ENCODE measurements at regions not wholly inside any gene's neighbourhood (a gene's known extent, or its start where the extent isn't known, plus 50 kb on each side); places are given as distances from the start of the nearest gene placed in this dataset.

DNA sequence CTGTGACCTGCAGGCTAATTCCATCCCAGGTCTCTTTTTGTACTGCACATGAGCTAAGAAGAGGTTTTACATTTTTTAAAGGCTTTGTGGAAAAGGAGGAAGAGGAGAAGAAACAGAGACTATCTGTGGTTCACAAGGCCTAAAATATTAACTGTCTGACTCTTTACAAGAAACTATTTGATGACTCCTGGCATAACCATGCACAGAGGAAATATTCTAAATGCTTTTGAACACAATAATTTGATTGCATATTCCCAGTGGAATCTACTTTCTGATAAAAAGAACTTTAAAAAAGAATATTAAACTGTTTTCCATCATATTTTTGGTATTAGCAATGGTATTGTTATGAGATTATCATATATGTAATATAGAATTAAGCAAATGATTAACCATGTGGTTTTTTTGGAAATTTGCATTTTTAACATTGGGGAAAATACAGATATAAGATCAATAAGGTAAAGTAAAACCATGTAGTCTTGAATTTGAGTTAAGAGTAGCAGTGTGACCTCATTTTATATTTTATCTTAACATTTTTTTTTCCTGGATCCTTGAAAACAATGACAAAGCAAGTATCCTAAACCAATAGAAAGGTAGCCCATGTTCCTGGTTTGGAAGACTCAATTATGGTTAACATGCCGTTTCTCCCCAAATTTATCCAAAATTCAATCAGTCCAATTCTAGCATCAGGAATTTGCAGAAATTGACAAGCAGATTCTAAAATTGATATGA is 251.0 kb downstream of the UQCRFS1 start:
- Histone ChIP-seq H3K4me1 (ENCODE audit: control insufficient read depth in 1 of 2, extremely low read depth in 1 of 2, insufficient read depth in 2 of 2, low read length in 2 of 2) (no peaks in the 10 kb centered on the region), H3K27ac (ENCODE audit: low read length) (no peak overlapping the region), H3K27me3 (replicated peaks in 1 of 2; ENCODE audit: control insufficient read depth in 2 of 2, extremely low read depth in 1 of 2, insufficient read depth in 2 of 2, low read length in 1 of 2) (no peaks in the 10 kb centered on the region), H3K9me3 (no peaks in the 10 kb centered on the region), H3K4me3 (ENCODE audit: control insufficient read depth in 1 of 2, extremely low read depth in 1 of 2, low read length in 1 of 2) (no peak overlapping the region), H3K36me3 (ENCODE audit: control insufficient read depth in 2 of 2, extremely low read depth in 1 of 2, insufficient read depth in 1 of 2, low read length in 1 of 2) (no peaks in the 10 kb centered on the region)
- Mint-ChIP-seq H3K27me3 (peaks cover 4 to 6% of the 10 kb centered on the region in 2 donors), H3K4me1 (no peaks in the 10 kb centered on the region), H3K9me3 (peaks cover 0 to 3% (median 0%) of the 10 kb centered on the region in 3 donors), H3K4me3 (no peak overlapping the region), H3K27ac (no peak overlapping the region), H3K36me3 (no peaks in the 10 kb centered on the region)
- ATAC-seq (replicated peaks in 1 of 4) = no peak
- POLR2A ChIA-PET = no interaction called here
- CTCF ChIA-PET = no interaction called here
- no CpG with 5 or more reads among the region's 1 CpG for WGBS (ENCODE audit: insufficient coverage)
- no peak for DNase-seq

DNA sequence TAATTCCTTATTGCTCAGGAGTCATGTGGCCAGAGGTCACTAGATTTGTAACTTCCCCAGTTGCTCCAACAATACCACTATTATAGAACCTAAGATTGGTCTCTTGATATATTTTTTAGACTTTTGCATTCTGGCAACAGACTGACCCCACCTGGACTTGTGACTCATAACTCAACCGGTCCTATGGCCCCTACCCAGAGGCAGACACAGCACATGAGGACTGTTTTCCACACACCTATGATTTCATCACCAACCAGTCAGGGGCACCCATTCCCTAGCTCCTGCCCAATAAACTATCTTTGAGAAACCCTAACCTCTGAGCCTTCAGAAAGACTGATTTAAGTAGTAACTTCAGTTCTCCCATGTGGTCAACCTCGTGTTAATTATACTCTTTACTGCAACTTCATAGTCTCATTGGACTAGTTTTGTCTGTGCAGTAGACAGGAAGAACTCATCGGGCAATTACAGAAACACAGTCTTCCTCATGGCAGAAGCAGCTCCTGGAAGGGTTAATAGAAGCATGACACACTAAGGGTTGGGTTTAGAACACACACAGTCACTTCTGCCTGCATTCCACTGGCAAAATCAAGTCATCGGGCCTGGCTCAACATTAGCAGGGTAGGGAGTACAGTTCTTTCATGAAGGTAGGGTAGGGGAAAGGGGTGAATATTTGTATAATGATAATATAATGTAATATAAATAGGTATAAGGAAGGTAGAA is 251.8 kb downstream of the UQCRFS1 start:
- Histone ChIP-seq H3K27ac (ENCODE audit: low read length) (no peak overlapping the region), H3K9me3 (no peaks in the 10 kb centered on the region), H3K4me3 (ENCODE audit: control insufficient read depth in 1 of 2, extremely low read depth in 1 of 2, low read length in 1 of 2) (no peak overlapping the region), H3K4me1 (ENCODE audit: control insufficient read depth in 1 of 2, extremely low read depth in 1 of 2, insufficient read depth in 2 of 2, low read length in 2 of 2) (no peaks in the 10 kb centered on the region), H3K36me3 (ENCODE audit: control insufficient read depth in 2 of 2, extremely low read depth in 1 of 2, insufficient read depth in 1 of 2, low read length in 1 of 2) (no peaks in the 10 kb centered on the region), H3K27me3 (replicated peaks in 1 of 2; ENCODE audit: control insufficient read depth in 2 of 2, extremely low read depth in 1 of 2, insufficient read depth in 2 of 2, low read length in 1 of 2) (no peaks in the 10 kb centered on the region)
- WGBS (ENCODE audit: insufficient coverage) = 57% methylated on average over 1 of the region's 4 CpGs
- POLR2A ChIA-PET = no interaction called here
- ATAC-seq (replicated peaks in 1 of 4) = no peak
- CTCF ChIA-PET = no interaction called here
- peaks cover 0 to 3% (median 0%) of the 10 kb centered on the region in 3 donors for H3K9me3 Mint-ChIP-seq
- no peak overlapping the region for H3K4me3 Mint-ChIP-seq
- DNase-seq = no peak
- no peaks in the 10 kb centered on the region for H3K36me3 Mint-ChIP-seq
- no peaks in the 10 kb centered on the region for H3K4me1 Mint-ChIP-seq
- no peak overlapping the region for H3K27ac Mint-ChIP-seq
- peaks cover 4 to 6% of the 10 kb centered on the region in 2 donors for H3K27me3 Mint-ChIP-seq

DNA sequence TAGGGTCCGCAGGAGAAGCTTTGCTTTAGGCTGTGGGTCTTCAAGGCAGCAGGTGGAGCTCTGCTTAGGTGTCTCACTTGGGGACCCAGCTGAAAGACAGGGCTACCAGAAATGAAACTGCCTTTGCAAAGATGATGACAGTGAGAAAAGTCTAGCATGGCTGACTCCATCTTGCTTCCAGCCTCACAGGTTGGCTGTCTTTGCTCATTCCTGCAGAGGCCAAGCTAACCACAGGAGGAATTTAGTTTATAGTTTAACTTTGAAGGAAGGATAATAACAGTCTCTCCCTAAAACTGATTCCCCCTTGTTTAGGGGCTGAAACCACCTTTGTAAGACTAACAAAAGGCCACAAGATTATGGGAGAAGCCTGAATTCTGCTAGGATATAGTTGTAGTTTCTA is 252.4 kb downstream of the UQCRFS1 start:
- Histone ChIP-seq H3K27ac (ENCODE audit: low read length) (no peak overlapping the region), H3K4me3 (ENCODE audit: control insufficient read depth in 1 of 2, extremely low read depth in 1 of 2, low read length in 1 of 2) (no peak overlapping the region), H3K9me3 (no peaks in the 10 kb centered on the region), H3K4me1 (ENCODE audit: control insufficient read depth in 1 of 2, extremely low read depth in 1 of 2, insufficient read depth in 2 of 2, low read length in 2 of 2) (no peaks in the 10 kb centered on the region), H3K36me3 (ENCODE audit: control insufficient read depth in 2 of 2, extremely low read depth in 1 of 2, insufficient read depth in 1 of 2, low read length in 1 of 2) (no peaks in the 10 kb centered on the region), H3K27me3 (replicated peaks in 1 of 2; ENCODE audit: control insufficient read depth in 2 of 2, extremely low read depth in 1 of 2, insufficient read depth in 2 of 2, low read length in 1 of 2) (no peaks in the 10 kb centered on the region)
- no peak for ATAC-seq (replicated peaks in 1 of 4)
- ChIA-PET CTCF (no interaction called here), POLR2A (no interaction called here)
- Mint-ChIP-seq H3K36me3 (no peaks in the 10 kb centered on the region), H3K27me3 (peaks cover 4 to 6% of the 10 kb centered on the region in 2 donors), H3K9me3 (peaks cover 0 to 3% (median 0%) of the 10 kb centered on the region in 3 donors), H3K4me1 (no peaks in the 10 kb centered on the region), H3K4me3 (no peak overlapping the region), H3K27ac (no peak overlapping the region)
- no CpG with 5 or more reads among the region's 1 CpG for WGBS (ENCODE audit: insufficient coverage)
- no peak for DNase-seq

DNA sequence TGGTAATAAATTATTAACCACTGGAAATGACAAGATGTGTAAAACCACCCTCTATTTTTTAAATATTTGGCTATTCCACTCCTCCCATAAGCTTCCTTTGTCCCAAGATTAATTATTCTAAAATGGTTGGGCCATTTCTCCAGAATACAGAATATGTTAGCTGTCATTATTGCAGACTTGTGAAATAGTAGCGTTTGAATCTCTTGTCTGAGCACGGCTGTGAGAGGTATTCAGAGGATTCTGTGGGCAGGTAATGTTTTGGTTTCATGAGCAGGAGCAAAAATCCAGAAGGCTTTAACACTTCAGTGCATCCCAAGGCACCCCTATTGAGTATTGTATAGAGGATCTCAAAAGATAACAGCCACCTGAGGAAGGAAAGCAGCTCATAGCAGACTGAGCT is 256.0 kb downstream of the UQCRFS1 start:
- H3K27me3 Mint-ChIP-seq = peaks cover 2 to 6% of the 10 kb centered on the region in 2 donors
- no peaks in the 10 kb centered on the region for H3K36me3 Mint-ChIP-seq
- no peak overlapping the region for H3K4me3 Mint-ChIP-seq
- WGBS (ENCODE audit: insufficient coverage) = no CpG with 5 or more reads among the region's 2 CpGs
- ATAC-seq (replicated peaks in 1 of 4) (no peak), DNase-seq (no peak)
- POLR2A ChIA-PET = interaction anchor here in 1 of 2 donors (0.5 kb wide), 1 partner anchor 99 kb away, joined by 3 read pairs; no protein-coding TSS in a partner anchor
- CTCF ChIA-PET = no interaction called here
- Histone ChIP-seq H3K27ac (ENCODE audit: low read length) (no peak overlapping the region), H3K9me3 (no peaks in the 10 kb centered on the region), H3K4me3 (ENCODE audit: control insufficient read depth in 1 of 2, extremely low read depth in 1 of 2, low read length in 1 of 2) (no peak overlapping the region), H3K27me3 (replicated peaks in 1 of 2; ENCODE audit: control insufficient read depth in 2 of 2, extremely low read depth in 1 of 2, insufficient read depth in 2 of 2, low read length in 1 of 2) (no peaks in the 10 kb centered on the region), H3K4me1 (ENCODE audit: control insufficient read depth in 1 of 2, extremely low read depth in 1 of 2, insufficient read depth in 2 of 2, low read length in 2 of 2) (no peaks in the 10 kb centered on the region), H3K36me3 (ENCODE audit: control insufficient read depth in 2 of 2, extremely low read depth in 1 of 2, insufficient read depth in 1 of 2, low read length in 1 of 2) (no peaks in the 10 kb centered on the region)
- no peaks in the 10 kb centered on the region for H3K4me1 Mint-ChIP-seq
- no peak overlapping the region for H3K27ac Mint-ChIP-seq
- peaks cover 0 to 3% (median 0%) of the 10 kb centered on the region in 3 donors for H3K9me3 Mint-ChIP-seq

DNA sequence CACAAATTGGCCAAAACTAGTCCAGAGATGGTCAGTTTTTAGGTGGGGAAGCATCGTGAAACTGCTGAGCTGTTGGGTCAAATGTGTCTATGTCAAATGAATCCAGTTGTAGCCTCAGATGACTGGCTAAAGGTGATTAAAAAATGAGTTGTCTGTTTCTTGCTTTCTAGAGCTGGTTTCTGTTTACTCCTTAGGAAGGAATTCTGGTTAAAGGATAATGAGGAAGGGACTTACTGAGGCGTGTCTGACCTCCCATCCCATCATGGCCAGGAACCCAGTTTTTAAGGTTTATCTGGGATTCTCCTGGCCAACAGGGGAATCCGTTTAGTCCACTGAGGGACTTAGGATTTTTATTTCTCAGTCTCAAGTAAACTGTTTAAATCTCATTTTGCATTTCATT is 256.5 kb downstream of the UQCRFS1 start:
- WGBS (ENCODE audit: insufficient coverage) = no CpG with 5 or more reads among the region's 3 CpGs

DNA sequence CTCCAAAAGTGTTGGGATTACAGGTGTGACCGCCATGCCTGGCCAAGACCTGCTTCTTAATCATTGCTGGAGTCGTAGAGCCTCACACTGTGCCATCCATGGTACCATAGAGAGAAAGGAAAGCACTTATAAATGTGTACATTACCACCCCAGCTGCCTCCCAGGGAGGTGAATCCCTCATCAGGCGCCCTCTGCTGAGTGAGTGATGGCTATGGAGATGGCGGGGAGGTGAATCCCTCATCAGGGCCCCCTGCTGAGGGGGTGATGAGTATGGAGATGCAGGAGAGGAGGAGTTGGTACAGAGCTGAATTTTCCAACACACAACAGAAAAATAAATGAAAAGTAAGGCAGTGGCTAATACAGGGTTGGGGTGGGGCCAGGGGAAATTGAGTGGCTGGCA is 263.4 kb downstream of the UQCRFS1 start:
- DNase-seq (no peak), ATAC-seq (replicated peaks in 1 of 4) (no peak)
- Histone ChIP-seq H3K36me3 (ENCODE audit: control insufficient read depth in 2 of 2, extremely low read depth in 1 of 2, insufficient read depth in 1 of 2, low read length in 1 of 2) (no peaks in the 10 kb centered on the region), H3K27ac (ENCODE audit: low read length) (no peak overlapping the region), H3K4me3 (ENCODE audit: control insufficient read depth in 1 of 2, extremely low read depth in 1 of 2, low read length in 1 of 2) (no peak overlapping the region), H3K9me3 (no peaks in the 10 kb centered on the region), H3K27me3 (replicated peaks in 1 of 2; ENCODE audit: control insufficient read depth in 2 of 2, extremely low read depth in 1 of 2, insufficient read depth in 2 of 2, low read length in 1 of 2) (peaks cover 0 to 11% of the 10 kb centered on the region in 2 experiments), H3K4me1 (ENCODE audit: control insufficient read depth in 1 of 2, extremely low read depth in 1 of 2, insufficient read depth in 2 of 2, low read length in 2 of 2) (no peaks in the 10 kb centered on the region)
- CTCF ChIA-PET = no interaction called here
- H3K4me1 Mint-ChIP-seq = no peaks in the 10 kb centered on the region
- 75% methylated on average over 1 of the region's 4 CpGs for WGBS (ENCODE audit: insufficient coverage)
- H3K9me3 Mint-ChIP-seq = peaks cover 0 to 4% (median 0%) of the 10 kb centered on the region in 3 donors
- POLR2A ChIA-PET = no interaction called here
- no peak overlapping the region for H3K4me3 Mint-ChIP-seq
- H3K27me3 Mint-ChIP-seq = peaks cover 3 to 5% of the 10 kb centered on the region in 2 donors
- H3K36me3 Mint-ChIP-seq = no peaks in the 10 kb centered on the region
- no peak overlapping the region for H3K27ac Mint-ChIP-seq

More for the DNA sequence above, 256.5 kb downstream of the UQCRFS1 start:
- no peak for ATAC-seq (replicated peaks in 1 of 4)
- no peaks in the 10 kb centered on the region for H3K27me3 ChIP-seq (replicated peaks in 1 of 2; ENCODE audit: control insufficient read depth in 2 of 2, extremely low read depth in 1 of 2, insufficient read depth in 2 of 2, low read length in 1 of 2)
- no peaks in the 10 kb centered on the region for H3K36me3 ChIP-seq (ENCODE audit: control insufficient read depth in 2 of 2, extremely low read depth in 1 of 2, insufficient read depth in 1 of 2, low read length in 1 of 2)
- H3K27ac ChIP-seq (ENCODE audit: low read length) = no peak overlapping the region
- Mint-ChIP-seq H3K27ac (no peak overlapping the region), H3K36me3 (no peaks in the 10 kb centered on the region), H3K27me3 (peaks cover 2 to 6% of the 10 kb centered on the region in 2 donors), H3K4me3 (no peak overlapping the region), H3K4me1 (no peaks in the 10 kb centered on the region), H3K9me3 (peaks cover 0 to 3% (median 0%) of the 10 kb centered on the region in 3 donors)
- no peak for DNase-seq
- ChIA-PET POLR2A (no interaction called here), CTCF (no interaction called here)
- no peaks in the 10 kb centered on the region for H3K9me3 ChIP-seq
- no peak overlapping the region for H3K4me3 ChIP-seq (ENCODE audit: control insufficient read depth in 1 of 2, extremely low read depth in 1 of 2, low read length in 1 of 2)
- no peaks in the 10 kb centered on the region for H3K4me1 ChIP-seq (ENCODE audit: control insufficient read depth in 1 of 2, extremely low read depth in 1 of 2, insufficient read depth in 2 of 2, low read length in 2 of 2)
